HG02870 (cell line): ENCODE measurements at regions not wholly inside any gene's neighbourhood (a gene's known extent, or its start where the extent isn't known, plus 50 kb on each side); places are given as distances from the start of the nearest gene placed in this dataset.

Experiments used
- ATAC-seq: cut with Tn5 transposase; IDR thresholded peaks from one replicate; pipeline ENCODE4 v1.9.1; 2021; ENCODE audit warnings: mild to moderate bottlenecking, moderate library complexity; ENCODE audit not compliant: unreplicated experiment

DNA sequence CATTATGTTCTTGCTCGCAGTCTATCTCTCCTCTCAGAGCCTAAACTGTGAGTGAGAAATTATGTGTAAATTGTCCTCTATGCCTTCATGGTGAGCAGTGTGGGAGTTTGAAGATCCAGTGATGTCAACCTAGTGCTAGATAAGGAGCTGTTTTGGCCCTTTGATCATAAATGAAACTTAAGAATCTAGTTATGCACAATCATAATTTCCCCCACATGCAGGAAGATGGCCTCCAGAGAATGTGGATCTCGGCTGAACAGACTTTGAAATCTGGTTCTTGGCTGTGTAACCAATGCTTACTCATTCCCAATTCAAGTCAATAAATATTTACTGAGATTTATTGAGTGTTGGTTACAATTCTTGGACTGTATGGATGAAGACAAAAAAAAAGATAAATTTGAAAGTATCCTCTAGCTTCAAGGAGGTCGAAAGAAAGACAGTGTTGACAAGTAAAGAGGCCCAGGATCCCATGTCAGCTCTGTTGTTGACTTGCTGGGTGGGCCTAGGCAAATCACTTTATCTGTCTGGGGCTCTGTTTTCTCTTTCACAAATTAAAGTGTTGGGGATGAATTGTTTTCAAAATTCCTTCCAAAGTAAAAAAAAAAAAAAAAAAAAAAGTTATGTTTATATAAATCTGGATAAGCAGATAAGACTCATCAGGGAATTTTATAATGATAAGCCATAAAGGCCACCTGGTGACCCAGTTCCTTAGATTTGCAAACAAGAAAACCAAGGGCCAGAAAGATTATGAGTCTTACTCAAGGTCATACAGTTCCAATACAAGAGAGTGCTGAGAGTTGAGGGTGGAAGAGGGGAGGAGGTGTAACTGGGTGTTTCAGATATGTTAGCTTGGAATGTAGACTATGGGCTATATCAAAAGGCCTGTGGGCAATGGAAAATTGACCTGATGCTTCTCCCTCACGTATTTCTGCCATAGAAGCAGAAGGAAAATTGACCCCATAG lies 969.9 kb downstream of the KCNMA1 start:
- ATAC-seq: no peak

DNA sequence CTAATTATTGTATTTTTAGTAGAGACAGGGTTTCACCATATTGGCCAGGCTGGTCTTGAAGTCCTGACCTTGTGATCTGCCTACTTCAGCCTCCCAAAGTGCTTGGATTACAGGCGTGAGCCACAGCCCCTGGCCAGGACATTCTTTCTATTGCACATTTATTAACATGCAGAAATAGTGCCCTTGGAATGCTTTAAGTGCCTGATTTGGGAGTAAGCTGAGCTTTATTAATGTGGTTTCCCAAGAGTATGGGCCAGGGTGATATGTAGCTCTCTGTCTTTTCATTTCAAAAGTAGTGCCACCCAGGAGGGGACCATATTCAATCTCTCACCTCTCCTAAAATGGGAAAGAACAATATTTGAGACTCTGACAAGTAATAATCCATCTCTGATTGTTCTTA lies 970.7 kb downstream of the KCNMA1 start:
- no peak for ATAC-seq

DNA sequence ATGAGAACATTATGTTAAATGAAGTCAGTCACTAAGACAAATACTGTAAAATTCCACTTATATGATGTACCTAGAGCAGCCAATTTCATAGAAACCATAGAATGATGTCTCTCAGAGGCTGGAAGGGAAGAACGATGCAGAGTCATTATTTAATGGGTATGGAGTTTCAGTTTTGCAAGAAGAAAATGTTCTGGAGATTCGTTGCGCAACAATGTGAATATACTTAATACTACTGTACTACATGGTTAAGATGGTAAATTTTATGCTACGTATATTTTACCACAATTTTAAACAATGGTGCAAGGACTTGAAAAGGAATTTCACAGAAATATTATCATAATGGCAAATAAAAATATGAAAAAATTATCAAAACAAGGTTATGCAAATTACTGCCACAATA lies 972.6 kb downstream of the KCNMA1 start:
- no peak for ATAC-seq

DNA sequence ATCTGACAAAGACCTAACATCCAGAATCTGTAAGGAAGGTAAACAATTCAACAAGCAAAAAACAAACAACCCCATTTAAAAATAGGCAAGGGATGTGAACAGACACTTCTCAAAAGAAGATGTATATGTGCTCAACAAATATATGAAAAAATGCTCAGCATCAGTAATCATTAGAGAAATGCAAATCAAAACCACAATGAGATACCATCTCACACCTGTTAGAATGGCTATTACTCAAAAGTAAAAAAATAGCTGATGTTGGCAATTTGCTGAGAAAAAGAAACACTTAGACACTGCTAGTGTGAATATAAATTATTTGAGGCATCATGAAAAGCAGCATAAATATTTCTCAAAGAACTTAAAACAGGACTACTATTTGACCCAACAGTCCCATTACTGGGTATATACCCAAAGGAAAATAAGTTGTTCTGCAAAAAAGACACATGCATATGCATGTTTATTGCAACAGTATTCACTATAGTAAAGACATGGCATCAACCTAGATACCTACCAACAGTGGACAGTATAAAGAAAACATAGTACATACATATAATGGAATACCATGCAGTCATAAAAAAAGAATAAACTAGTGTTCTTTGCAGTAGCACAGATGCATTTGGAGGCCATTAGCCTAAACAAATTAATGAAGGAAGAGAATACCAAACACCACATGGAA lies 980.1 kb downstream of the KCNMA1 start:
- no peak for ATAC-seq

DNA sequence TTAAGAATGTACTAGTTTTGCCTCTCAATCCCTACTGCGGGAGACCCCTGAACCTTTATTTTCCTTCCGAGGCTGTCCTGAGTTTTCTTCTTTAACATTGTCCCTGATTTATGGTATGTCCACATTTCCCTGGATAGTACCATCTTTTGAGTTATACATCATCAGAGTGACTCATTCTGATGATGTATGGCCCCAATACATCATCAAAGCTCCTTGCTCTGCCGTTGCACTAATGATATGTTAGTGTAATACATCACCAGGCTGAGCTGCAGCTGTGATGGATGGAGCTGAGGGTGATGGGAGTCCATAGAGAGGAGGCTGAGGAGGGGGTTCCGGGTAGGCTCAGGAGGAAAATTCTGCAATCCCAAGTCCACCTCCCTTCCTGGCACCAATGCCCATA lies 986.5 kb downstream of the KCNMA1 start:
- no peak for ATAC-seq

DNA sequence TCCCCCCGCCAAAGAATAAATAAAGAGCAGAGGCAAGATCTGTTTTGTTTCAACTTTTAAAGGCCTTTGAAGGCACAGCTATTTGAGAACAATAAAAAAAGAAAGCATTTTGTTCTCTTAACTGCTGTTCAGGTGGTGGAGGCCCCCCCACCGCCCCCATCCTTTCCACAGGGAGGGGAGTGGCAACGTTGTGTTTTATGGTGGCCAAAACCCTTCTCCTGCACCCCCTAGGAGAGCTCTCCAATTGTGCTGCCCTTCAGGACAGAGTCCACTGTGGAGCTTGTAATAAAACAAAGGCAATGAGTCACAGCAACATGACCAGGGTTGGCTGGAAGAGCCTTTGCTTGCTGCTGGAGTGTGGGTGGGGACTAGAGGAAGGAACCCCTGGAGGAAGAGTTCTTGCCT lies 987.9 kb downstream of the KCNMA1 start:
- ATAC-seq: no peak

DNA sequence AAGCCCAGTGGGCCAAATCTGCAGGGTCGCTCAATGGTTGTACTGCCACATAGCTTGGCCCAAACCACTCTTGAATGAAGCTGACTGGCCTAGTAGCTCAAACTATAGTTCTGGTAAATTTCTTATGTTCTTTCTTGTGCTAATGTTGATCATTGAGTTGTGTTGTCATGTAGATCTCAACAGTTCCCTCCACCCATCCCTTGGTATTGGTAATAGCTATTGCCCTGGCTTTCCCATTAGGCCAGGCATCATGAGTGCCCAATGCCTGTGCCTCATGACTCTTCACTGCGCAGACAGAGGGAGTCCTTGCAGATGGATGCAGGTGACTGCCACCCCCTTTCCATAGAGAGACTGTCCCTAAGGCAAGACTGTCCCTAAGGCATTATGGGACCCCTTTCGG lies 988.4 kb downstream of the KCNMA1 start:
- no peak for ATAC-seq

DNA sequence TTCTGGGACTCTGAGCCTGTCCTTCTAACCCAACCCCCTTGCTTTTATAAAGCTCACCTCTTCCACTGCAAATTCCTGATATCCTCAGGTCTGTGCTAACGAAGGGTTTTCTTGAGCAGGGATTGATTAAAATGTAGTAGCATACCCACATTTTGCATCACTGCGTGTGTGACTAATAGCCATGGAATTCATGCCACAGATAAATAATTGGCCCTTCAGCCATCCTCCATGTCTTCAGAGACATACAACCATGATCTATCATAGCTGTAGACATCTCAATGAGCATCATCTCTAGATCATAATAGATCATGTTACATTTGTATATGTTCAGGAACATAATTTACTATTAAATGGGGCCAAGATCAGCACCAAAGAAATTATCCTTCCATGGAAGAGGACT lies 990.3 kb downstream of the KCNMA1 start:
- ATAC-seq: no peak

DNA sequence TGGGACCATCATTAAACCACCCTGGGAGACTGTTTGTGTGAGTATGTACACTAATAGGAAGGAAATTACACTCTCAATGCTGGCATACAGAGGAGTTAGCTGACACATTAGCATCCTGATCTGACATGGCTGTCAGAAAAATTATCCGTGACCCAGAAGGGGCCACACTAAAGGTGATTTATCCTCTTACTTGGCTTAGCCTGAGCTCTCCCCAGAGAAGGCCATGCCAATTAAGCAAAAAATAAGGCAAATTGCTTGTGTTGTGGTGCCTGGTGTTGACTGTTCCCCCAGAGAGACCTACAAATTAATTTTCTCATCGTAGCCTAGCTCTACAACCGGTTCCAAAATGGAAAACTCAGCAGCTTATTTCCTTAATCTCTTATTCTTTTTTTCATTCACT lies 992.3 kb downstream of the KCNMA1 start:
- ATAC-seq: no peak

DNA sequence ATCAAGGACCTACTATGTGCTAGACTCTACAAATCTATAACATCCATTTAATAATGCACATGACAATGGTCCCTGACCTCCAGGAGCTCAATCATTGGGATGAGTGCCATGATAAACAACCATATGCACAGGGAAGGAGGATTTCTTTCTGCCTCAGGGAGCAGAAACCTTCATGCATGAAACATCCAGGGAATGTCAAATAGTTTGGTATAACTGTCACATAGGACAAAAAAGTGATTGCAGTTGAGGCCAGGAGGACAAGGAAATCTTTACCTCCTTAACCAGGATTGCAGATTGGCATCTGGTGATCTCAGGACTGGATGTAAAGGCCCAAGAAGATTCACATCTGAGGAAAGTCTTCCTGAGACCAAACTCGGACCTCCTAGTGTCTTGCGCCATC lies 993.1 kb downstream of the KCNMA1 start:
- ATAC-seq: no peak

DNA sequence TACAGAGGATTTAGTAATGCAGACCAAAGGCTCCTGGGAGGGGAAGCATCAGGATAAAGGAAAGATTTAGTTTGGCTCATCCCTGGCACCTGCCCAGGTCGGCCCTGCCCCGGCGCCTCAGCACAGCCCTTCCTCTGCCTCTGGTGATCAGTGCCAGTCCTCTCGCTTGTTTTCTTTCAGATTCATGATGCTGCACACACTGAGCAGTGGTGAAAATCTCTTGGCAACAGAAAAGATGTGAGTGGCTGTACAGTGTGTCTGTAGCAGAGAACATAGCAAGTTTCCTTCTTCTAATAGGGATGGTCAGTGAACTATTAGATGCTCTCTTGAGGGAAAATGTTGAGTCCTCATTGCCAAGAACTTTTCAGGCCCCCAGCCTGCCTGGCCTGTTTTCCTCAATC lies 994.1 kb downstream of the KCNMA1 start:
- no peak for ATAC-seq

DNA sequence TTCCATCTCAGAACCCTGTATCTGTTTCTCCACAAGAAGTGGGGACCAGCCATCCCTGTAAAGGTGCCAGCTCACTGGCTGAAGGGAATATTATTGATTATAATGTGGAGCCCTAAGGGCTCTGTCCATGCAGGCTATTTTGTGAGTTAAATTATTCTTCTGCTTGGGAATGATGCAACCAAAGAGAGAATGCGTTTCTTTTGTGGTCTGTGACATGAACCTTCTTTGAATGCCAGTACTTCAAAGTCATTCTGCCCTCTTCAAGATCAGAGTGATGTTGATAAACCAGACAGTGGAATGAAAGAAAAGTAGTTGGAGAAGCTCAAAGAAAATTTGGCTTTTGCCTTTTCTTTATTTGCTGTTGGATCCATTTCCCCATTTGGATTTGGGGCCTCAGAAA lies 995.2 kb downstream of the KCNMA1 start:
- no peak for ATAC-seq

DNA sequence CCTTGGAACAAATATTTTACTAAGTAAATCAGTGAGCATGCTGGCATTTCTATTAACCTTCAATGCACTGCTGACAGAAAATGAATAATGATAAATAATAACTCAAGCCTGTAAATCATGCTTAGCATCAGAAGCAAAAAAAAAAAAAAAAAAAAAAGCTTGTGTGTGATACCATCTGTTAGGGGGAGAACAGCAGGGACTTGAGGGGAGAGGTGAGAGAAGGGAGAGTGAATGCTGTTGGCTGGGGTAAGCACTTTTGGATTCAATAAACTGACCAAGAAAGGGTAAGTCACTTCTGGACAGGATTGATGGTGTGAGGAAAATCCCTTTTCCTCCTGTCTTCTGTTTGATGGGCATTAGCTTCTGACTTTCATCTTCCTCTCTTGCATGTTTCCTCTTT lies 996.4 kb downstream of the KCNMA1 start:
- ATAC-seq: no peak

DNA sequence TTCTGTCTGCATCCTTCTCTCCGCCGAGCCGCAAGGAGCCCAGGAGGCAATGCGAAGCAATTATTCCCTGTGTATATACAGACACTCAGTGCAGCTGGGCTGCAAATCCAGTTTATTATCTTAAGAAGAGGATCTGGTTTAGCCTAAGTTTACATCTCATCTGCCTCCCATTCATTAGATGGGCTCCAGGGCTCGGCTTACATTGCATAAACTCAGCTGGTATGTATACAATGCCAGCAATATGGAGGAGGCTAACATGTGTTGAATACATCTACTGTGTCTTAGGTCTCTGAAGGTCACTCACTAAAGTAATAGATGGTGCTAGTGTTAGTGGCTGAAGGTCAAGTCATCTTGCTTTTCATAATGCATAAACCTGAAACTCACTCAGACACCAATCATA lies 996.8 kb downstream of the KCNMA1 start:
- ATAC-seq: no peak

DNA sequence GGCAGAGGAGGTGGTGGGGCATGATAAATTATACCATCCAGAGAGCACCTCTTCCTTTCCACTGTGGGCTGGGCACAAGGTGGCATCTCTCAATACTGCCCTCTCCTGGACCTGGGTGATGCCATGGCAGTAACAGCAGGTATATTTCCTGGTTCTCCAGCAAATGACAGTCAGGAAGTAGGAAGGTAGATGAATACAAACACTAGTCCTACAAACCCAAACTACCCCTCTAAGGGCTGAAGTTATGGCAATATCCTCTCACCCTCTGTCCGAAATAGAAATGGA lies 1004.9 kb downstream of the KCNMA1 start:
- ATAC-seq: no peak

DNA sequence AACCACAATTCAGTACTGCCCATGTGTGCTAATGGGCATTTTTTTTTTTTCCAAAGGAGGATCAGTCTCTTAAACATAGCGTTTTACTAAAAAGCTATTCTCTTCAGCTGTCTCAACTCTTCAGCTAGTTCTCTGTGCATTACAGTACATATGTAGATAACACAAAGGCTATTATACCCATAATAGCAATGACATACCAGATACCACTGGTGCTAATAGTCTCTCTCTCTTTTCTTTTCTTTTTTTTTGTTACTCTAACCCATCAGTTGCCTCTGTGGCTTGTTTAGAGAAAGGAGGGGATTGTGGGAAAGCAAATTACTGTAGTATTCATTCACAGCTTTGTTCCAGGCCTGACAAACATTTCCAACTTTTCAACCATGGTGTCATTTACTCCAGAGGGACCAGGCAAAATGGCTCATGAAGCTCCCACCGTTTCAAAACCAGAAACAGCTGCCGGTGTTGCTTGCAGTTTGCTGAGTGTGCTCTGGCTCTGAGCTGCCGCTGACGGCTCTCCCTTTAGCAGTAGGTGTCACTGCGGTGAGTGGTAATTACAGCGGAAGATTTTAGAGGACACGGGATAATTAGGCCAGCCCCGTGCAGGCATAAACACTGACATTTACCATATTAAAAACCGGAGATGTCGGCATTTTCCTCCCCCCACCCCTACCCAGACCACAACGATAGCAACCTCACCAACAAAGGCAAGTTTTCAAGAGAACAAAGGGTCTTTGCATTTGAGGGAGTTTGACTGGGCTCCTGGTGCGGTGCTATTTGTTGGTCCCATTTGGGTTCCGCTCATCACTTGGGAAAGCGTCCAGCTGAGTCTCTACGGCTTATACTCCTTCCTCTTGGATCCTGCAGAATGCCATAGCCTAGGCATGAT lies 1005.5 kb downstream of the KCNMA1 start:
- ATAC-seq: no peak

DNA sequence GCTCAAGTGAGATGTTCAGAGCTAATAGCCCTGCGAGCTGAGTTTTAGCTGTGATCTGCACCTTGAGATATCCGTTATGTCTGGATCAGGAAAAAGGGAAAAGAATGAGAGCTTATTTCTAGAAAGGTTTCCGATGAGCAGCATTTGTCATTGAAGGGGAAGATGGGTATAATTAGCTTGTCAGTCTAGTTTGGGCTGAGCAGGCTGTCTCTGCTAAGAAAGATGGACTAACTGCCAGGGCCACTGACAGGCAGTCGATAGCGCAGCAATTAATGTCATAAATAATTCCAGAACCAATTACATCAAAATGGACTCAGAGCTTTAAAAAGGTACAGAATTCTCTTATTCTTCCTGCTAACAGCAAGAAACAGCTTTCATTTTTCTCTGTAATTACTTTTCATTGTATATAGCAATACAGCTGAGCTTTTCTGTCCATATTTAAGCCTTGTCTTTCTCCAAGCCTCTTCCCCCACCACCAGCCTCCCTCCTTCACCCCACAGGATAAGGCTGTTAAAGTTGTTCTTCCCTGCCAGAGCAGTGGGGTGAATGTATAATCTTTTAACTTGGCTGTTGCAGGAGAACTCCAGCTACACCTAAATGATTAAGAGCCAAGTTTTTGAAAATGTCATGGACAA lies 1006.5 kb downstream of the KCNMA1 start:
- no peak for ATAC-seq

DNA sequence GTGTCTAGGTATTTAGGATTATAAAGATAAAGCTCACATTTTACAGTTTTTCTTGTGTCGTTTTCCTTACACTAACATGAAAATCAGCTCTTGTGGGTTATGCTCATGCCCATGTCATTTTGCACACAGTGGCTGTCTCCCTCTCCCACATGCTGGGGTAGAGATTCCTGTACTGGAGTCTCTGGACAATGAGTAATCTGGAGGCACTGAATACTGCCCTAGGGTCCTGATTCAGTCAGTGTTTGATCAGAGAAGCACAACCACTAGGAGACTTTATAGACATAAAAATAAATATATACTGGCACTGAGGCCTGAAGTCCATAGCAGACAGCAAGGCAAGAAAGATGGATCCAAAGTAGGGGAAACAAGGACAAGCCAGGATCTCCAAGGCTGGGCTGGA lies 1008.8 kb downstream of the KCNMA1 start:
- no peak for ATAC-seq

DNA sequence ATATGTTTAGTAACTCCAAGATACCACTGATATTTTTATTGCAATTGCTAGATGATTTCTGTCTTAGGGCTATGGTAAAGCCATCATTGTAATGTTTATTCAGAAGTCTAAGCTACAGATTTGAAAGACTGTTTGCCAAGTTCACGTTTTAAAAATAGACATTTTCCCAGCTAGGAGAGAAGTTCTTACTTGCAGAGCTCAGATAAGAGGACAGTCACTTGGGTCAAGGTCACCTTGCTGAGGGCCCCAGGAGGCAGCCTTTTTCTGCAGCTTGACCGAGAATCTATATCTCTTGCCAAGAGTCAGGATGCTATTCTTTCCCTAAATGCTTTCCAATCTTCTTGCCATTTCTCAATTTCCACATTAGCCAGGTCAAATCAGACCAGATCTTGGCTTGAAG lies 1011.2 kb downstream of the KCNMA1 start:
- ATAC-seq: no peak

DNA sequence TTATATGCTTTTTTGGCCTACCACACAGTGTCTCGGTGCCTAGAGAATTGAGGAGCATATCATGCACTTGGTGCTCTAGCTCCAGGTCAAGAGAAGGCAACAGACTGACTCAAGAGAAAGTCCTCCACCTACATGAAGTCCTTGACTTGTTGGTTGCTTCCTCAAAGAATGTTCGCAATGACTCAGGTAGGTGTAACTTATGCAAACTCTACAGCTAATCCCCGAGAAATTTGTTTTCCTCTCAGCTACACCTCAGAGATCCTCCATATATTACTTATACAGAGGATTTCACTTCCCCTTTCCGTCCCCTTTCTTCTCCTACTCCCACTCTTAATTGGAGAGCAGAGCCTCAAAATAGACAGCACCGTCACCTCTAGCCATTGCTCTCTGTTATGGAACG lies 1013.1 kb downstream of the KCNMA1 start:
- peak; percentile 96 for ATAC-seq
